HCT116 (cell line): ENCODE measurements at regions not wholly inside any gene's neighbourhood (a gene's known extent, or its start where the extent isn't known, plus 50 kb on each side); places are given as distances from the start of the nearest gene placed in this dataset.

Experiments
- ATF3 ChIP-seq: IDR thresholded peaks from 2 replicates; pipeline ENCODE4 v1.6.1; 2012
- CTCF ChIP-seq, 3 experiments: fragments of 200-600 bp in 1 of 3; sonication (generic) in 1 of 3; IDR thresholded peaks in 2 of 3; conservative IDR thresholded peaks in 1 of 3; 2 replicates each; pipeline ENCODE4 v1.5.1; 2012 to 2017; ENCODE audit warnings: low read depth in 2 of 3, low read length in 2 of 3, antibody characterized with exemption in 1 of 3, borderline replicate concordance in 1 of 3, control low read depth in 1 of 3, mild to moderate bottlenecking in 1 of 3, mixed read lengths in 1 of 3, mixed run types in 1 of 3, moderate library complexity in 1 of 3; ENCODE audit not compliant: insufficient read depth in 1 of 3
- EZH2 ChIP-seq: fragments of 200-600 bp; sonication (generic); IDR thresholded peaks from 2 replicates; pipeline ENCODE4 v1.6.1; 2017; ENCODE audit warnings: antibody characterized with exemption, mixed run types
- EZH2phosphoT487 ChIP-seq: fragments of 200-600 bp; IDR thresholded peaks from 2 replicates; pipeline ENCODE4 v1.6.1; 2018; ENCODE audit warnings: antibody characterized with exemption, borderline replicate concordance
- JUND ChIP-seq: IDR thresholded peaks from 2 replicates; pipeline ENCODE4 v1.6.1; 2012
- POLR2A ChIP-seq: IDR thresholded peaks from 2 replicates; pipeline ENCODE4 v1.7.0; 2011; ENCODE audit warnings: borderline replicate concordance; ENCODE audit not compliant: insufficient read depth, insufficient read length; ENCODE audit errors: extremely low read depth
- POLR2AphosphoS5 ChIP-seq: IDR thresholded peaks from 2 replicates; pipeline ENCODE4 v1.6.1; 2011; ENCODE audit warnings: mild to moderate bottlenecking, low read depth, low read length, moderate library complexity
- SIN3A ChIP-seq: IDR thresholded peaks from 2 replicates; pipeline ENCODE4 v1.6.1; 2012; ENCODE audit warnings: low read depth
- SP1 ChIP-seq: IDR thresholded peaks from 2 replicates; pipeline ENCODE4 v1.6.1; 2012; ENCODE audit warnings: low read depth
- ZFX ChIP-seq: fragments of 450-650 bp; IDR thresholded peaks from 2 replicates; pipeline ENCODE4 v1.6.1; 2017
- ZNF274 ChIP-seq: fragments of 200-500 bp; sonication (Bioruptor generic); IDR thresholded peaks from 2 replicates; pipeline ENCODE4 v1.6.1; 2014; ENCODE audit warnings: mild to moderate bottlenecking, low read depth, low read length, inconsistent platforms

DNA sequence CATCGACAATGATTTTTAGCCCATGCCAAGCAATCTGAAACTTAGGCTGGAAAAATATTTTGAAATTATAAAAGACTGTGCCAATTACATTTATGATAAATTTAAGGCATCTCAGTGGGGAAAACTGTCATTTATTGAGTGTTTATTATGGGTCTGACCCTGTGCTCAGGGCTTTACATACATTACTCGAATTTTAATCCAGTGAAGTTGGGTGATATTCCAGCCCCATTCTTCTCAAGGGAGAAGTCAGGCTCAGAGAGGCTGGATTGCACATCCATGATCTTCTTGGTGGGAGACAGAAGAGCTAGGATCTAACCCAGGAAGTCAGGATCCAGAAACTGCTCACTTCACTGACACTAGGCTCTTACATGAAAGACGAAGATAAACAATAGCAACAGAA lies 260.8 kb downstream of the QDPR start:
- TF ChIP-seq CTCF (IDR thresholded peaks at IDR 0.05 in 2 of 3, conservative IDR thresholded peaks at IDR 0.05 in 1 of 3; ENCODE audit: borderline replicate concordance in 1 of 3, insufficient read depth in 1 of 3, low read depth in 2 of 3, low read length in 2 of 3) (no peak), POLR2AphosphoS5 (no peak), ZFX (no peak), EZH2 (no peak), SIN3A (no peak), EZH2phosphoT487 (no peak), POLR2A (no peak), ZNF274 (no peak), ATF3 (no peak), SP1 (no peak), JUND (no peak)
